ENCODE measurements at regions not wholly inside any gene's neighbourhood (a gene's known extent, or its start where the extent isn't known, plus 50 kb on each side); places are given as distances from the start of the nearest gene placed in this dataset.

DNA sequence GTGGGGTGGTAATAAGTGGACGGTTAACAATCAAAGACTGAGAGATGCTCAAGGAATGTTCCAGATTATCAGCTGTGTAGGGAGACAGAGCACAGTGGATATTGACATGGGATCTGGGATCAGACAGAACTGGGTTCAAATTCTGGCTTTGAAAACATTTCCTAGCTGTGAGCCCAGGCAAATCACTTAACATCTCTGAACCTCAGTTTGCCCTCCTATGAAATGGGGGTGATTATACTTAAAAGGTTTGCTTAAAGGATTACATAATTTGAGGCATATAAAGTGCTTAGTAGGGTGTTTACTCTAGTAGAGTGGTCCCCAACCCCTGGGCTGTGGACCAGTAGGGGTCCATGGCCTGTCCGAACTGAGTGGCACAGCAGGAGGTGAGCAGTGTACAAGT, 260.0 kb upstream of the CRY1 start:
- FAIRE-seq (no peak), ATAC-seq (no peak), DNase-seq (no peak)
- WGBS, 2 donors: 82 to 89% methylated on average over 2 of the region's 2 CpGs
- Histone ChIP-seq H3K36me3 (no peaks in the 10 kb centered on the region), H3K27ac (no peak overlapping the region), H3K4me3 (no peak overlapping the region), H3K9me3 (no peaks in the 10 kb centered on the region), H3K4me1 (no peaks in the 10 kb centered on the region), H3K27me3 (no peaks in the 10 kb centered on the region)
- no peak for TF ChIP-seq CTCF (IDR thresholded peaks at IDR 0.05)
- intact Hi-C loops (cut with DNase I): no loop called here

DNA sequence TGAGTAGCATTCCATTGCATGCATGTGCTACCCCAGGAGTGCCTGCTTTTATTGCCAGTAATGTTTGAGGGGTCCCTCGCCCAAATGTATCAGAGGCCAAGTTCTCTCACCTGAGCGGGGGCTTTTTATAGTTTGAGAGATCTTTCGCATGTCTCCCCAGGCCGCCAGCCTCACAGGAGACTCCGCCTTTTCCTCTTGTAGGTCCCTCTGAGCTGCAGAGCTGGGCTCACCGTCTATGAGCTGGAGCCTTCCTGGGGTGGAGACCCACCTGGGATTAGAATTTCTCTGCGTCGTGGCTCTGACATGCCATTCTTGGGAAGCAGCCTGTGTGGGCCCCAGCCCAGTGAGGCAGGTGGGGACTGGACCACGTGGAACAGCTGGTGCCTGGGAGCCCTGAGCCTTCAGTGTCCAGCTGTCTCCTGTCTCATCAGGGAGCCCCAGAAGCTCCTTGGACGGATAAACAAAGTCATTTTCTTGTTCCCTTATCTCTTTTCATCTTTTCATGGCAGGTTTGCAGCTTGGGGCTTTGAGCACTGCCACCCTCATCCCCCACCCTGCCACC, 261.7 kb upstream of the CRY1 start:
- FAIRE-seq: no peak
- Histone ChIP-seq H3K4me1 (no peaks in the 10 kb centered on the region), H3K27ac (no peak overlapping the region), H3K4me3 (no peak overlapping the region), H3K9me3 (no peaks in the 10 kb centered on the region), H3K36me3 (no peaks in the 10 kb centered on the region), H3K27me3 (no peaks in the 10 kb centered on the region)
- DNase-seq: no peak
- no peak for ATAC-seq
- intact Hi-C loops (cut with DNase I): no loop called here
- WGBS, 2 donors: 58 to 66% methylated on average over 10 of the region's 10 CpGs
- no peak for TF ChIP-seq CTCF (IDR thresholded peaks at IDR 0.05)

DNA sequence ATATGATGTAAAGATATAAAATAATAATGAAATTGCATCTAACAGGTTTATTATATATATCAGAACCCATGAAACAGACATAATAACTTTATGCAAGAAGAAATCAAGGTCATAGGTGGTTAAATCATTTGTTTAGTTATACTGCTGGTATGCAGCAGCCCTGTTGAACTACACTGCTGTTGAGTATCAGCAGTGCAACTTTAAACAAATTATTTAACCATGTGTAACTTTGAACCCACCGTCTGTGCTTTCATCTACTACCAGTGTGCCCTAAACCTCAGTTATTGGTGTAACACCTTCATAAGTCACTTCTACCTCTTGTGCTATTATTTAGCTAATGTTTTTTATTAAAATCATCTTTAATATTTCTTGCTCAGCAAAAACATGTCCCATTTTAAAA, 262.3 kb upstream of the CRY1 start:
- Histone ChIP-seq H3K4me1 (no peaks in the 10 kb centered on the region), H3K4me3 (no peak overlapping the region), H3K27me3 (no peaks in the 10 kb centered on the region), H3K9me3 (no peaks in the 10 kb centered on the region), H3K27ac (no peak overlapping the region), H3K36me3 (no peaks in the 10 kb centered on the region)
- TF ChIP-seq CTCF (IDR thresholded peaks at IDR 0.05): no peak
- ATAC-seq (no peak), FAIRE-seq (no peak), DNase-seq (no peak)
- intact Hi-C loops (cut with DNase I): no loop called here
- 18 to 35% methylated on average over 1 of the region's 1 CpG for WGBS, 2 donors

- Histone ChIP-seq H3K27me3 (no peaks in the 10 kb centered on the region), H3K27ac (no peak overlapping the region), H3K36me3 (no peaks in the 10 kb centered on the region), H3K4me1 (no peaks in the 10 kb centered on the region), H3K9me3 (no peaks in the 10 kb centered on the region), H3K4me3 (no peak overlapping the region)
- no peak for DNase-seq
- ATAC-seq: no peak
- no peak for TF ChIP-seq CTCF (IDR thresholded peaks at IDR 0.05)
- WGBS, 2 donors: 55 to 63% methylated on average over 7 of the region's 7 CpGs
- no peak for FAIRE-seq
- intact Hi-C loops (cut with DNase I): no loop called here
These were observed 263.1 kb upstream of the CRY1 start for GRCh38 chr12:107356266-107356936.

GRCh38 chr12:107356937-107357295, 263.6 kb upstream of the CRY1 start:
- no peak for FAIRE-seq
- H3K27me3 ChIP-seq: no peaks in the 10 kb centered on the region
- no peak overlapping the region for H3K4me3 ChIP-seq
- no peak for ATAC-seq
- no peaks in the 10 kb centered on the region for H3K4me1 ChIP-seq
- no peak for TF ChIP-seq CTCF (IDR thresholded peaks at IDR 0.05)
- 38 to 53% methylated on average over 2 of the region's 2 CpGs for WGBS, 2 donors
- H3K9me3 ChIP-seq: no peaks in the 10 kb centered on the region
- no peaks in the 10 kb centered on the region for H3K36me3 ChIP-seq
- no peak overlapping the region for H3K27ac ChIP-seq
- DNase-seq: no peak
- intact Hi-C loops (cut with DNase I): no loop called here
